ENCODE measurements at regions not wholly inside any gene's neighbourhood (a gene's known extent, or its start where the extent isn't known, plus 50 kb on each side); places are given as distances from the start of the nearest gene placed in this dataset.

DNA sequence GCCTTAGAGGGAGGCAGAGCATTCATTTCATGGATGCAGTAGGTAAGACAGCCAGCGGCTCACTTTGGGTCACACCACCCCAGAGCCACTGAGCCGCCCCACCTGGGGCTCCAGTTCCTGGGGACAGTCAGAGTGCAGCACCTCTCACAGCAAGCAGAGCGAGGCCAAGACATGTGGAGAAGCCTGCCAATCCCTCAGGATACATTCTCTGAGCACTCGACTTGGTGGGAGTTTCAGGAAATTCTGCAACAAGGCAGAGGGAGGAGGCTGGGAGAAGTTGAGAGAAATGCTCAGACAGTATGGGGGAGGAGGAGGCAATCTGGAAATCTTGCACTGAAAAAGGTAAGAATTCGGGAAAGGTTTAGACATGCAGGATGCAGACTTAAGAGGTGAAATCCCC is 60.8 kb upstream of the WLS start:
- no peak for DNase-seq (ENCODE audit: low read depth)

- no peak for DNase-seq (ENCODE audit: low read depth)
These were observed 59.5 kb upstream of the WLS start for GRCh38 chr1:68291688-68292384.

GRCh38 chr1:68287241-68287640 is 54.9 kb upstream of the WLS start:
- DNase-seq (ENCODE audit: low read depth), result no peak

- DNase-seq (ENCODE audit: low read depth), result no peak
These were observed 52.7 kb upstream of the WLS start for GRCh38 chr1:68285046-68285445.

DNA sequence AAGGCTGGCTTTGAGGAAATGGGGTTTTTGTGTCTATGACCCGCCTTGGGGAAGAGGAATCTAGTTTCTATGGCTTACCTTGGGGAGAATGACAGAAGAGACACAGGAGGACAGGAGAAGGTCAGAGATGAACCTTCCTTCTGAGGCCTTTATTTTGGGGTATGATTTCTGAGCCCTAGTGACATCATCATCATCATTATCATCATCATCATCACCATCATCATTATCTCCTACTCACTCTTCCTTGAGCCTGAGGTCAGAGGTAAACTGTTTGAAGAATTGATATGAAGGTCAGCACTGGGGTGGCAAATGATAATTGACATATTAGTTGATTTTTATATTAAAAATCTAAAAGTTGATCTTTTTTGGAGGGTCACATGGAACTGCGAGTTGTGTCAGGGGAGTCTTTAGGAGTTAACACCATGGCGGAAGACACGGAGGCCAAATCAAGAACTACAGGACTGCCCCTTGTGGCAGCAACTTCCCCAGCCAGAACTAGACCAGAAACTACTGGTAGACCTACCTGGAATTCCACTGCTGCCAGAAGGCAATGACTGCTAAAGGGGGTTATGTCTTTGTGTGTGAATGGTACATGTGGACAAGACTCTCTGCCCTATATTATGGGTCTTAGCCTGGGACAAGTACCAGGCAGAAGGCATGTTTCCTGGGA is 49.8 kb upstream of the WLS start:
- DNase-seq (ENCODE audit: low read depth), result no peak

Data from fibroblast of the conjunctiva (primary cell).